NCI-H524 (cell line): ENCODE measurements at regions not wholly inside any gene's neighbourhood (a gene's known extent, or its start where the extent isn't known, plus 50 kb on each side); places are given as distances from the start of the nearest gene placed in this dataset.
A peak's percentile ranks its signal among the peaks of the same experiment; 100 is the strongest.
"Not testable (repeated sequence)": the region's sequence is repeated elsewhere in the genome, so short reads cannot be mapped to it uniquely, and the experiment has no call there.

Experiments used
- DNase-seq, 2 experiments: peaks; one replicate each; lab custom pipeline; 2025; lab: John Stamatoyannopoulos, UW

- DNase-seq, result no peak
Measured at GRCh38 chr4:179278647-179279046, 1836.4 kb upstream of the AGA start.

GRCh38 chr4:179285696-179286095, 1843.5 kb upstream of the AGA start:
- no peak for DNase-seq

GRCh38 chr4:179291657-179292056, 1849.4 kb upstream of the AGA start:
- no peak for DNase-seq

- no peak for DNase-seq
Measured at GRCh38 chr4:179292468-179292867, 1850.2 kb upstream of the AGA start.

- peak in 1 of 2 experiments; percentile 17 for DNase-seq
Measured at GRCh38 chr4:179307297-179308136, 1865.3 kb upstream of the AGA start.

- DNase-seq, result no peak
Measured at GRCh38 chr4:179313823-179314222, 1871.6 kb upstream of the AGA start.

- no peak for DNase-seq
Measured at GRCh38 chr4:179325181-179325580, 1882.9 kb upstream of the AGA start.

- DNase-seq, result no peak
Measured at GRCh38 chr4:179328627-179329026, 1886.4 kb upstream of the AGA start.

- DNase-seq, result no peak
Measured at GRCh38 chr4:179331362-179331761, 1889.1 kb upstream of the AGA start.

GRCh38 chr4:179344861-179345260, 1902.6 kb upstream of the AGA start:
- DNase-seq, result no peak

- DNase-seq, result no peak
Measured at GRCh38 chr4:179352221-179352620, 1910.0 kb upstream of the AGA start.

- no peak for DNase-seq
Measured at GRCh38 chr4:179353786-179354185, 1911.5 kb upstream of the AGA start.

- no peak for DNase-seq
Measured at GRCh38 chr4:179361978-179362486, 1919.8 kb upstream of the AGA start.

GRCh38 chr4:179365932-179366331, 1923.7 kb upstream of the AGA start:
- DNase-seq, result not testable (repeated sequence)

GRCh38 chr4:179372242-179372641, 1930.0 kb upstream of the AGA start:
- no peak for DNase-seq

GRCh38 chr4:179372746-179373145, 1930.5 kb upstream of the AGA start:
- no peak for DNase-seq

GRCh38 chr4:179378847-179379246, 1936.6 kb upstream of the AGA start:
- DNase-seq, result not testable (repeated sequence)

- no peak for DNase-seq
Measured at GRCh38 chr4:179392787-179393186, 1950.5 kb upstream of the AGA start.

- DNase-seq, result no peak
Measured at GRCh38 chr4:179398414-179398813, 1956.2 kb upstream of the AGA start.

- DNase-seq, result no peak
Measured at GRCh38 chr4:179399054-179399782, 1957.0 kb upstream of the AGA start.

GRCh38 chr4:179415037-179415846, 1973.0 kb upstream of the AGA start:
- DNase-seq, result no peak

- no peak for DNase-seq
Measured at GRCh38 chr4:179415847-179416223, 1973.6 kb upstream of the AGA start.
